HL-60 (cell line): ENCODE measurements at regions not wholly inside any gene's neighbourhood (a gene's known extent, or its start where the extent isn't known, plus 50 kb on each side); places are given as distances from the start of the nearest gene placed in this dataset.

ENCODE experiments used
- CTCF ChIP-seq: IDR thresholded peaks from one replicate; pipeline ENCODE4 v1.5.1; 2011; ENCODE audit warnings: low read length, control low read depth, inconsistent platforms; ENCODE audit not compliant: insufficient read depth
- POLR2AphosphoS5 ChIP-seq: IDR thresholded peaks from 2 replicates; pipeline ENCODE4 v1.6.1; 2012; ENCODE audit warnings: low read depth

GRCh38 chr5:111016801-111017200, 54.7 kb upstream of the TSLP start:
- no peak for TF ChIP-seq CTCF
- TF ChIP-seq POLR2AphosphoS5: no peak
